Spleen (tissue), 11 donors: ENCODE measurements at regions not wholly inside any gene's neighbourhood (a gene's known extent, or its start where the extent isn't known, plus 50 kb on each side); places are given as distances from the start of the nearest gene placed in this dataset.

ENCODE experiments used
- DNase-seq: peaks from one replicate; pipeline ENCODE4 v3.0.0-alpha.2; 2020
- H3K27ac ChIP-seq, 8 donors: fragments of 200-600 bp; sonication (generic) in 7 of 8; 1 replicate in 4 of 8; 2 replicates in 4 of 8; pipeline versions ENCODE4 v1.5.0 to v1.8.0; 2016 to 2021; ENCODE audit warnings: inconsistent platforms in 4 of 8, mild to moderate bottlenecking in 4 of 8, moderate library complexity in 1 of 8
- H3K27me3 ChIP-seq, 7 donors: fragments of 200-600 bp; sonication (generic) in 6 of 7; replicated peaks in 1 of 7; 1 replicate in 4 of 7; 2 replicates in 3 of 7; pipeline versions ENCODE4 v1.5.0 to v1.8.0; 2016 to 2021; ENCODE audit warnings: inconsistent platforms in 3 of 7, mild to moderate bottlenecking in 1 of 7
- H3K36me3 ChIP-seq, 6 donors: fragments of 200-600 bp; sonication (generic) in 5 of 6; 1 replicate in 4 of 6; 2 replicates in 2 of 6; pipeline versions ENCODE4 v1.5.0 to v1.8.0; 2016 to 2021; ENCODE audit warnings: inconsistent platforms in 2 of 6
- H3K4me1 ChIP-seq, 6 donors: fragments of 200-600 bp; sonication (generic) in 5 of 6; 1 replicate in 3 of 6; 2 replicates in 3 of 6; pipeline versions ENCODE4 v1.5.0 to v1.8.0; 2016 to 2021; ENCODE audit warnings: inconsistent platforms in 3 of 6
- H3K4me3 ChIP-seq, 8 donors: fragments of 200-600 bp; sonication (generic) in 7 of 8; 1 replicate in 4 of 8; 2 replicates in 4 of 8; pipeline versions ENCODE4 v1.5.0 to v1.8.0; 2016 to 2021; ENCODE audit warnings: inconsistent platforms in 4 of 8, mild to moderate bottlenecking in 4 of 8, moderate library complexity in 2 of 8
- H3K9me3 ChIP-seq, 8 donors: fragments of 200-600 bp; sonication (generic) in 7 of 8; 1 replicate in 4 of 8; 2 replicates in 4 of 8; pipeline versions ENCODE4 v1.5.0 to v1.8.0; 2016 to 2021; ENCODE audit warnings: inconsistent platforms in 4 of 8
- CTCF ChIP-seq, 11 experiments: fragments of 200-600 bp in 7 of 11; fragments of 450-650 bp in 4 of 11; sonication (generic) in 4 of 11; IDR thresholded peaks in 8 of 11; conservative IDR thresholded peaks in 3 of 11; 1 replicate in 7 of 11; 2 replicates in 4 of 11; pipeline versions ENCODE4 v1.4.0 to v1.8.0; 2016 to 2021; ENCODE audit warnings: antibody characterized with exemption in 11 of 11, inconsistent platforms in 4 of 11, mild to moderate bottlenecking in 1 of 11
- POLR2A ChIP-seq, 3 donors: fragments of 450-650 bp; IDR thresholded peaks; one replicate each; pipeline ENCODE4 v1.5.1; 2017; ENCODE audit warnings: antibody characterized with exemption in 3 of 3, mild to moderate bottlenecking in 1 of 3
- POLR2AphosphoS5 ChIP-seq, 3 donors: sonication (generic); formaldehyde crosslinking; IDR thresholded peaks; one replicate each; pipeline ENCODE4 v1.5.1; 2017; ENCODE audit warnings: antibody characterized with exemption in 3 of 3
- WGBS, 5 donors: extraction: QIAGEN DNeasy Blood & Tissue Kit in 3 of 5; methylation state at CpG; one replicate each; pipeline versions ENCODE4 v1.1.5 to v1.1.7; 2013 to 2018; 5-methylcytosine and 5-hydroxymethylcytosine counted together
- intact Hi-C: fragments of 100-400 bp; cut with DNase I; formaldehyde crosslinking; loops from one replicate; pipeline ENCODE4 v1.15.0; 2023; ENCODE audit warnings: low total_unique reads
- donor health status: healthy with polysubstance abuse.
- donor health status: DM: no; HTN: no; CAD: no; lungs with moderate emphysema.
- donor health status: DM: no; HTN: no; CAD: no.
- donor health status: Bipolar disorder and iron deficiency.
- donor health status: healthy.
- donor health status: DM: no; HTN: no; CAD: no.
- donor health status: DM: yes; HTN: yes; CAD: no.

- Histone ChIP-seq H3K27ac (no peak overlapping the region), H3K4me3 (no peak overlapping the region), H3K27me3 (no peaks in the 10 kb centered on the region), H3K9me3 (no peaks in the 10 kb centered on the region), H3K4me1 (peaks cover 7 to 68% (median 36%) of the 10 kb centered on the region in 6 donors), H3K36me3 (peaks cover 0 to 100% (median 35%) of the 10 kb centered on the region in 6 donors)
- TF ChIP-seq POLR2A (IDR thresholded peaks at IDR 0.05), result no peak
- TF ChIP-seq CTCF (IDR thresholded peaks at IDR 0.05 in 8 of 11, conservative IDR thresholded peaks at IDR 0.05 in 3 of 11), result no peak
- TF ChIP-seq POLR2AphosphoS5 (IDR thresholded peaks at IDR 0.05), result no peak
- 46 to 89% (median 67%) methylated on average over 3 to 4 of the region's 4 CpGs for WGBS, 5 donors
- DNase-seq, result no peak
- intact Hi-C loops, result no loop called here
Observed at GRCh38 chr14:95466506-95466905, 49.9 kb downstream of the SYNE3 start.

GRCh38 chr14:95465936-95466335 is 50.5 kb downstream of the SYNE3 start:
- TF ChIP-seq CTCF (IDR thresholded peaks at IDR 0.05 in 8 of 11, conservative IDR thresholded peaks at IDR 0.05 in 3 of 11), result no peak
- Histone ChIP-seq H3K36me3 (peaks cover 0 to 100% (median 36%) of the 10 kb centered on the region in 6 donors), H3K27me3 (no peaks in the 10 kb centered on the region), H3K4me3 (no peak overlapping the region), H3K4me1 (peaks cover 7 to 62% (median 34%) of the 10 kb centered on the region in 6 donors), H3K27ac (peak overlapping the region in 1 of 8 donors; percentile 77), H3K9me3 (no peaks in the 10 kb centered on the region)
- no peak for DNase-seq
- WGBS, 5 donors, result 85 to 100% (median 95%) methylated on average over 7 to 15 of the region's 15 CpGs
- intact Hi-C loops, result no loop called here

GRCh38 chr14:95465358-95465757 is 51.1 kb downstream of the SYNE3 start:
- peak overlapping the region in 2 of 8 donors; percentile 67 to 77 for H3K27ac ChIP-seq
- no peaks in the 10 kb centered on the region for H3K27me3 ChIP-seq
- no peak for DNase-seq
- WGBS, 5 donors, result 86 to 95% (median 90%) methylated on average over 2 to 3 of the region's 3 CpGs
- intact Hi-C loops, result no loop called here
- H3K4me3 ChIP-seq, result no peak overlapping the region
- no peaks in the 10 kb centered on the region for H3K9me3 ChIP-seq
- peaks cover 7 to 60% (median 34%) of the 10 kb centered on the region in 6 donors for H3K4me1 ChIP-seq
- peaks cover 0 to 100% (median 37%) of the 10 kb centered on the region in 6 donors for H3K36me3 ChIP-seq
- TF ChIP-seq POLR2AphosphoS5 (IDR thresholded peaks at IDR 0.05), result no peak
- TF ChIP-seq POLR2A (IDR thresholded peaks at IDR 0.05), result no peak
- TF ChIP-seq CTCF (IDR thresholded peaks at IDR 0.05 in 8 of 11, conservative IDR thresholded peaks at IDR 0.05 in 3 of 11), result no peak

- H3K27me3 ChIP-seq, result no peaks in the 10 kb centered on the region
- H3K9me3 ChIP-seq, result no peaks in the 10 kb centered on the region
- no peak for DNase-seq
- TF ChIP-seq POLR2A (IDR thresholded peaks at IDR 0.05) (no peak), POLR2AphosphoS5 (IDR thresholded peaks at IDR 0.05) (no peak), CTCF (IDR thresholded peaks at IDR 0.05 in 8 of 11, conservative IDR thresholded peaks at IDR 0.05 in 3 of 11) (no peak)
- H3K4me1 ChIP-seq, result peaks cover 7 to 56% (median 34%) of the 10 kb centered on the region in 6 donors
- H3K36me3 ChIP-seq, result peaks cover 0 to 99% (median 30%) of the 10 kb centered on the region in 6 donors
- H3K4me3 ChIP-seq, result no peak overlapping the region
- whole genome bisulfite sequencing, 5 donors, result 45 to 75% (median 65%) methylated on average over 4 of the region's 4 CpGs
- H3K27ac ChIP-seq, result peak overlapping the region in 7 of 8 donors; percentile 36 to 77 (median 54)
- intact Hi-C loops, result no loop called here
Observed at GRCh38 chr14:95464514-95464913, 51.9 kb downstream of the SYNE3 start.
